Astrocyte of the spinal cord (primary cell): ENCODE measurements at regions not wholly inside any gene's neighbourhood (a gene's known extent, or its start where the extent isn't known, plus 50 kb on each side); places are given as distances from the start of the nearest gene placed in this dataset.

Experiments used
- DNase-seq: peaks from one replicate; pipeline ENCODE4 v3.0.0; 2011; ENCODE audit warnings: low read depth, low spot score
- H3K4me3 ChIP-seq: 2 replicates; pipeline ENCODE4 v1.5.1; 2011; ENCODE audit warnings: low read depth, mild to moderate bottlenecking, low read length, moderate library complexity
- CTCF ChIP-seq: IDR thresholded peaks from 2 replicates; pipeline ENCODE4 v1.5.1; 2012; ENCODE audit warnings: low read depth, mild to moderate bottlenecking, low read length, inconsistent platforms
- in situ Hi-C: cut with HindIII; loops from 2 replicates; pipeline ENCODE4 v1.10.0; 2017; ENCODE audit warnings: low sequenced_read_pairs

GRCh38 chrX:80229626-80230025, 190.6 kb upstream of the TENT5D start:
- H3K4me3 ChIP-seq = no peak overlapping the region
- in situ Hi-C loops = no loop called here
- no peak for TF ChIP-seq CTCF
- no peak for DNase-seq

- DNase-seq = no peak
- in situ Hi-C loops = no loop called here
- TF ChIP-seq CTCF = no peak
Observed at GRCh38 chrX:80237072-80237471, 183.2 kb upstream of the TENT5D start.

GRCh38 chrX:80246271-80246670, 174.0 kb upstream of the TENT5D start:
- DNase-seq = no peak
- in situ Hi-C loops = no loop called here
- no peak overlapping the region for H3K4me3 ChIP-seq
- no peak for TF ChIP-seq CTCF

More at GRCh38 chrX:80237072-80237471, 183.2 kb upstream of the TENT5D start:
- no peak overlapping the region for H3K4me3 ChIP-seq

GRCh38 chrX:80266287-80266686, 154.0 kb upstream of the TENT5D start:
- in situ Hi-C loops = no loop called here
- H3K4me3 ChIP-seq = no peak overlapping the region
- TF ChIP-seq CTCF = no peak
- DNase-seq = no peak

- in situ Hi-C loops = no loop called here
- TF ChIP-seq CTCF = no peak
- no peak for DNase-seq
- no peak overlapping the region for H3K4me3 ChIP-seq
Observed at GRCh38 chrX:80266979-80267378, 153.3 kb upstream of the TENT5D start.

- in situ Hi-C loops = no loop called here
- H3K4me3 ChIP-seq = no peak overlapping the region
- TF ChIP-seq CTCF = no peak
- no peak for DNase-seq
Observed at GRCh38 chrX:80267790-80268189, 152.5 kb upstream of the TENT5D start.

GRCh38 chrX:80282535-80282934, 137.7 kb upstream of the TENT5D start:
- DNase-seq = peak; percentile 0
- in situ Hi-C loops = no loop called here
- TF ChIP-seq CTCF = peak; percentile 18
- H3K4me3 ChIP-seq = no peak overlapping the region
